ENCODE measurements at regions not wholly inside any gene's neighbourhood (a gene's known extent, or its start where the extent isn't known, plus 50 kb on each side); places are given as distances from the start of the nearest gene placed in this dataset.
"Not testable (repeated sequence)": the region's sequence is repeated elsewhere in the genome, so short reads cannot be mapped to it uniquely, and the experiment has no call there.

GRCh38 chr18:78790960-78791359 is 188.7 kb upstream of the SALL3 start:
- DNase-seq (ENCODE audit: low read depth) = no peak

GRCh38 chr18:78792094-78792493 is 187.5 kb upstream of the SALL3 start:
- no peak for DNase-seq (ENCODE audit: low read depth)

- no peak for DNase-seq (ENCODE audit: low read depth)
These were observed 186.9 kb upstream of the SALL3 start for GRCh38 chr18:78792736-78793135.

GRCh38 chr18:78793313-78794070 is 186.1 kb upstream of the SALL3 start:
- DNase-seq (ENCODE audit: low read depth) = no peak

- DNase-seq (ENCODE audit: low read depth) = no peak
These were observed 185.6 kb upstream of the SALL3 start for GRCh38 chr18:78794071-78794430.

- no peak for DNase-seq (ENCODE audit: low read depth)
These were observed 182.7 kb upstream of the SALL3 start for GRCh38 chr18:78796693-78797455.

GRCh38 chr18:78797499-78797898 is 182.1 kb upstream of the SALL3 start:
- no peak for DNase-seq (ENCODE audit: low read depth)

GRCh38 chr18:78798402-78799175 is 181.0 kb upstream of the SALL3 start:
- DNase-seq (ENCODE audit: low read depth) = no peak

GRCh38 chr18:78799382-78800089 is 180.1 kb upstream of the SALL3 start:
- DNase-seq (ENCODE audit: low read depth) = no peak

- not testable (repeated sequence) for DNase-seq (ENCODE audit: low read depth)
These were observed 179.3 kb upstream of the SALL3 start for GRCh38 chr18:78800102-78800851.

- no peak for DNase-seq (ENCODE audit: low read depth)
These were observed 178.6 kb upstream of the SALL3 start for GRCh38 chr18:78801011-78801410.

GRCh38 chr18:78803104-78803503 is 176.5 kb upstream of the SALL3 start:
- no peak for DNase-seq (ENCODE audit: low read depth)

GRCh38 chr18:78804206-78805030 is 175.2 kb upstream of the SALL3 start:
- no peak for DNase-seq (ENCODE audit: low read depth)

- DNase-seq (ENCODE audit: low read depth) = no peak
These were observed 173.8 kb upstream of the SALL3 start for GRCh38 chr18:78805840-78806239.

GRCh38 chr18:78807668-78808067 is 171.9 kb upstream of the SALL3 start:
- DNase-seq (ENCODE audit: low read depth) = no peak

GRCh38 chr18:78809845-78810244 is 169.8 kb upstream of the SALL3 start:
- no peak for DNase-seq (ENCODE audit: low read depth)

GRCh38 chr18:78810706-78811105 is 168.9 kb upstream of the SALL3 start:
- no peak for DNase-seq (ENCODE audit: low read depth)

- DNase-seq (ENCODE audit: low read depth) = no peak
These were observed 167.6 kb upstream of the SALL3 start for GRCh38 chr18:78812067-78812466.

GRCh38 chr18:78813156-78813555 is 166.5 kb upstream of the SALL3 start:
- no peak for DNase-seq (ENCODE audit: low read depth)

GRCh38 chr18:78813936-78814710 is 165.5 kb upstream of the SALL3 start:
- DNase-seq (ENCODE audit: low read depth) = no peak

Data from CMK (cell line).